GM20000 (cell line): ENCODE measurements at regions not wholly inside any gene's neighbourhood (a gene's known extent, or its start where the extent isn't known, plus 50 kb on each side); places are given as distances from the start of the nearest gene placed in this dataset.

Experiments
- DNase-seq: peaks from one replicate; pipeline ENCODE4 v3.0.0; 2012; ENCODE audit warnings: low spot score
- TF ChIP-seq, protein P1 (sequence below): IDR thresholded peaks from 2 replicates; pipeline ENCODE4 v1.5.1; 2012; ENCODE audit warnings: mild to moderate bottlenecking, control low read depth; ENCODE audit errors: extremely low read depth, missing control alignments

DNA sequence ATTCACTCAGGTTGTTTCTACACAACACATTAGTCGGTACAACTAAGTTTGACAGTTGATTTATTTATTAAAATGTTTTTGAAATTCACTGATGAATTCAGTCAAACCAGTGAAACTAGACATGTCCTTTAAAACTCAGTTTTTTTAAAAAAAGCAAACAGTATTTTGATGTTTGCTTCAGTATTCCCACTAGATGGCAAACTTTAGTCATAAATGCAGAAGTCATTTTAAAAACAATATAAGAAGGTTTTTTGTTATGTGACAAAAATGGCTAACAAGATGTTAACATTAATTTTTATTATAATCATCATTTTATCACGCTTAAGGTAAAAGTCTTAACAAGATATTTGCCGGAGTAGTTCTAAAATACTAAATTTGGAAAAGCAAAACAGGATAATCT is 1337.8 kb upstream of the DIAPH2 start:
- no peak for DNase-seq
- TF ChIP-seq, protein P1, sequence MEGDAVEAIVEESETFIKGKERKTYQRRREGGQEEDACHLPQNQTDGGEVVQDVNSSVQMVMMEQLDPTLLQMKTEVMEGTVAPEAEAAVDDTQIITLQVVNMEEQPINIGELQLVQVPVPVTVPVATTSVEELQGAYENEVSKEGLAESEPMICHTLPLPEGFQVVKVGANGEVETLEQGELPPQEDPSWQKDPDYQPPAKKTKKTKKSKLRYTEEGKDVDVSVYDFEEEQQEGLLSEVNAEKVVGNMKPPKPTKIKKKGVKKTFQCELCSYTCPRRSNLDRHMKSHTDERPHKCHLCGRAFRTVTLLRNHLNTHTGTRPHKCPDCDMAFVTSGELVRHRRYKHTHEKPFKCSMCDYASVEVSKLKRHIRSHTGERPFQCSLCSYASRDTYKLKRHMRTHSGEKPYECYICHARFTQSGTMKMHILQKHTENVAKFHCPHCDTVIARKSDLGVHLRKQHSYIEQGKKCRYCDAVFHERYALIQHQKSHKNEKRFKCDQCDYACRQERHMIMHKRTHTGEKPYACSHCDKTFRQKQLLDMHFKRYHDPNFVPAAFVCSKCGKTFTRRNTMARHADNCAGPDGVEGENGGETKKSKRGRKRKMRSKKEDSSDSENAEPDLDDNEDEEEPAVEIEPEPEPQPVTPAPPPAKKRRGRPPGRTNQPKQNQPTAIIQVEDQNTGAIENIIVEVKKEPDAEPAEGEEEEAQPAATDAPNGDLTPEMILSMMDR, result no peak

DNA sequence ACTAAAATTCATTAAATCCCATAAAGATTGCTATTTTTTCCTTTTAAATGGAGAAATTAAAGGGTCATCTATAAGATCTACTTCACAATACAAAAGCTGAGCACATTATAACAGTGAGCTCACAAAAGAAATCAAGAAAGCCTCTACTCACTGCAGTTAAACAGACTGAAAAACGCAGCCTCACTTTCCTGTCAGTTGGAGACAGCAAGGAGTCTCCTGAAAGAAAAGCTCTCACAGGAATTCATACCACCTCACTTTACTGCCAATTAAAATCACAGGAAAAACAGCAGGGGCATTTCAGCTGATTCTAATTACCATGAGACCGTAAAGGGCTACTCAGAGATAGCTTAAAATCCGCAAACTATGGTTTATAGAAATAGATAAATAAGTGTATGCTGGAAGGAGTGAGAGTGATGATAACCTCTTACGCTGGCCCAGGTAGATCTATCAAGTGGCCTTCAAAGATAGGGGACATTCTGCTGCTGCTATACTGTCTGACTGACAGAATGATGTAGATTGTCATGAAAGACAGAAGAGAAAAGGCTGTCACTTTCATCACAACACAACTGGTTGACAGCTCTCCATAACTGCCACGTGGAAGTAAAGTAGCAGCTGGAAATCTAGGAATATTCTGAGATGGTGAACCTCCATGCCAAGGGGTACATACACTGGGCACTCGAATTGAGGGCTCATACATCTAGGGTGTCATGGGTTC is 1333.7 kb upstream of the DIAPH2 start:
- DNase-seq, result no peak
- TF ChIP-seq, protein P1, result no peak

DNA sequence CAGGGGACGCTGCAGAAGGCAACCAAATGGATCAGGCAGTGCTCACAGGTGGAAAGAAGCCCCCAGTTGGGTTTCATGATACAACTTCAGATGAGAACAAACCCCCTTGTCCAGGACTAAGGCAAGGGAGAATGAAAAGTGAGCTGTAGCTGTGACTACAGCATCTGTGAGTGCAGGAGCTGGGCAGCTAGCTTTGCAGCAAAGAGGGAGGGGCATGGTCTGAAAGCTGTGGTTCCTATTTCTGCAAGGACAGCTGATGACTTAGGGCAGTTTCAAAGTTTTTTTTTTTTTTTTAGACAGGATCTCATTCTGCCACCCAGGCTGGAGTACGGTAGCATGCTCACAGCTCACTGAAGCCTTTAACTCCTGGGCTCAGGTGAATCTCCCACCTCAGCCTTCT is 1317.4 kb upstream of the DIAPH2 start:
- TF ChIP-seq, protein P1, result no peak
- DNase-seq, result no peak

DNA sequence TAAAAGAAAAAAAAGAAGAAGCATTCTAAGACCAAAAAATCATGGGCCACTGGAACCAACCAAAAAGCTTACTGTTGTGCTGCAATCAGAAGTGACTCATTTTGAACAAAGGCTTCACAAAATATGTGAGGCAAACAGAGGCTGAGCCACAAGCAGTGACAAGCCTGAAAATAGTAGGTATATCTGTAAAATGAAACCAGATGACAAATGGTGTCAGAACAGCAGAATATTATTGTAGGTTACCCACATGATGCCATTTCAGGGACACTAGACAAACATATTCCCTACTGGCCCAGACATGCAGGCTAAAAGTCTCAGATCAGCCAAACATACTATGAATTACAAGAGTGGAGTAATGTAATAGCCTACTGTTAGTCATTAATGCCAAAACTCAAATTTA is 1301.8 kb upstream of the DIAPH2 start:
- TF ChIP-seq, protein P1, result no peak
- no peak for DNase-seq

DNA sequence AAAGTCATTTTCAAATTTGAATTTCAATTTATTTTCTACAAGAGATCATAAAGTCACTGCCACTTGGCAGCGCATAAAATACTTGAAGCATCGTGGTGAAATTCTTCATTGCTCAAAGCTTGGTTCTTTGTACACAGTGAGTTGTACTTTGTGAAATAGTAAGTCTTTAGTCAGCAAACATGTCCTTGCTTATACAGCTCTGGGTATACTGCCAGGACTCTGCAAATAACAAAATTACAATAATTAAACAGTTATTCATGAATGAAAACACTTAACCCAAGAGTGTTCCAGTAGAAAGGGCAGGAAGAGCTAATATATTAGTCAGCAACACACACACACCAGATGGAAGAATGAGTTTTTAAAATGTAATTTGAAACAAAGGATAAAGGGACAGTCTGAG is 1300.9 kb upstream of the DIAPH2 start:
- DNase-seq, result no peak
- TF ChIP-seq, protein P1, result no peak

DNA sequence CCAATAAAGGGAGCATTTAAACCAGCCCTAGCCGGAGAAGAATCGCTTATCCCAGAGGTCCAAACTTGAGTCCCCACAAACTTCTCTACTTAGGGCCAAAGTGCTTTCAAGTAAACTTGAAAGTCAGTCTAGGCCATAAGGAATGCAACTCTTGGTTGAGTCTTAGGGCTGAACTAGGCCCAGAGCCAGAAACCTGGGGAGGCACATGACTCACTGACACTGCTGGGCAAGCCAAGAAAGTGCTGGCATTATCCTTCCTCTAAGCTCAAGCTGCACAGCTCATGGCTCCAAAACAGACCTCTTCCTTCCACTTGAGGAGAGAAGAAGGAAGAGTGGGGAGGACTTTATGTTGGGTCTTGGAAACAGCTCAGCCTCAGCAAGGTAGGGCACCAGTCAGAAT is 1257.3 kb upstream of the DIAPH2 start:
- DNase-seq, result no peak
- TF ChIP-seq, protein P1, result no peak

DNA sequence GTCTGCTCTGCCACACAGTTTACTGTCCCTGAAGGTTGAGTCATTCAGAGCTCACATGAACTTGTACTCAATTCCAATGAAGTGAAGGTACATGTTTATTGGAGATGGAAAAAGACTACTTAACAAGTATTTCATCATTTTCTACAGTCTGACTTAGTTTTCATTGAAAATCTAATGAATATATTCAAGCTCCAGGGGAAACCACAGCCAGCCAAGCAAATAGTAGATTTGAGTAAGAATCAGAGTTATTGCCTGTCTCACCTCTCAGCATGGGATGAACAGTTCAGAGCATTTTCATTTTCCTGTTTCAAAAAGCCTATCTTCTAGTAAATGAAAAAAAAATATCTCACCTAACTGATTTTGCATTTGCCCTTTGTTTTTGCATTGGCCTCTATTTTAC is 1249.4 kb upstream of the DIAPH2 start:
- no peak for DNase-seq
- TF ChIP-seq, protein P1, result no peak
